HG03175 (cell line): ENCODE measurements at regions not wholly inside any gene's neighbourhood (a gene's known extent, or its start where the extent isn't known, plus 50 kb on each side); places are given as distances from the start of the nearest gene placed in this dataset.
A peak's percentile ranks its signal among the peaks of the same experiment; 100 is the strongest.

Experiments
- ATAC-seq: cut with Tn5 transposase; IDR thresholded peaks from one replicate; pipeline ENCODE4 v1.9.1; 2021; ENCODE audit warnings: mild to moderate bottlenecking, moderate library complexity; ENCODE audit not compliant: unreplicated experiment

DNA sequence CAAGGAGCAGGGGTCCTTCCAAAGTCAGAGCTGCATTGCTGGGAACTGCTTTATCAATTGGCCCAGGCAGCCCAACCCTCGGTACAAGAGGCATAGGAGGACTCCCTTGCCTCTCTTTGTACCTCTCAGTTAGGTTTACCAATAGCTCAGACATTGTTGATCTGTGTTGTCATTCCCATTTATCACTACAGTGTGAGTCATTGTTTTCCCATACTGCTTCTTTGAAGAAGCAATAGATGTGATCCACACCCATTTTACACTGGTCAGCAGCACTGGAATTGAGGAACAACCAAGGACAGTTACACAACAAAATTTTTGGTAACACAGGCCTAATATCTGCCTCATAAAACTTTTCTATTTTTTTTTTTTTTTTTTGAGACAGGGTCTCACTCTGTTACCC, 307.2 kb downstream of the SNX13 start:
- ATAC-seq: no peak

DNA sequence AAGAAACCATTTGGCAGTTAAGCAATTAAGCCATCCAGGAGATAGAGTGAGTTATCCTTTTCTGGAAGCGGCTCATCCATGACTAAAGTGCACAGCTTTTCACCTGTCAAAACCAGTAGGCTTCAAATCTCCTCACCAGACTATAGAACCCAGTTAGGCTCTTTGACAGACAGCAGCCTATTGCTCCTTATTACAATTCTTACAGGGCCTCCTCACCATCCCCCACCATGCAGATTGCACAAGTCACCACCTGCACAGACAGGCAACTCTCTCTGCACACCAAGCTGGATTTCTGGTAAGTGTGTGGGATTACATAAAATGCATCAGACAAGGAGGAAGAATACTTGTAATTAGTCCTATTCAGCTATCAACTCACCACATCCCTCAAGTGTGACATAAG, 301.6 kb downstream of the SNX13 start:
- no peak for ATAC-seq

DNA sequence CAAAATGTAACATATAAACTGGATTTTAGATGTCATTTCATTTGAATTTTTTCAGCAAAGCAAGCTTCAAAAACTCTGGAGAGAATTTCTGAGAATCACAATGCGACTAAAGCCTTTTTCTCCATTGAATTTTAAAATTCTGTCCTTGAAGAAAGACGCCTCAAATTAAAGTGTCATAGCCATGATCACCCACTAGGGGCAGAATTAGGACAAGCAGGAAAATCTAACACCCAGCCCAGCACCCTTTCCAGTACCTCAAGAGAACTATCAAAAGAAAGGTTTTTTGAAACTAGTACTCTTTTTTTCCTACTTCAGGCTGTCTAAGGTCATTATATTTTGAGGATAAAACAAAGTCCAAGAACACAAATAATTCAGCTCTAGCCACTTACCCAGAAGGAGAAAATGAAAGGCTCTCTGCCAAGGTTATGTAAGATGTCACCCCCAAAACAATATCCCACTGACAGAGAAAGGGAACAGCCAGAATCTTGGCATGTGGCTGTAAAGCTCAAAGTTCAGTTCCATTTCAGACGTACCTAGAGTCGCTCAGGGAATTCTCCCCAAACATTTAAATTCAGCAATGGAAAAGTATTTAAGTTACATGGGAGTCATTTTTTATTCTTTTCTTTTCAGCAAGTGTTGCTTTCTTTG, 299.4 kb downstream of the SNX13 start:
- peak; percentile 71 for ATAC-seq

DNA sequence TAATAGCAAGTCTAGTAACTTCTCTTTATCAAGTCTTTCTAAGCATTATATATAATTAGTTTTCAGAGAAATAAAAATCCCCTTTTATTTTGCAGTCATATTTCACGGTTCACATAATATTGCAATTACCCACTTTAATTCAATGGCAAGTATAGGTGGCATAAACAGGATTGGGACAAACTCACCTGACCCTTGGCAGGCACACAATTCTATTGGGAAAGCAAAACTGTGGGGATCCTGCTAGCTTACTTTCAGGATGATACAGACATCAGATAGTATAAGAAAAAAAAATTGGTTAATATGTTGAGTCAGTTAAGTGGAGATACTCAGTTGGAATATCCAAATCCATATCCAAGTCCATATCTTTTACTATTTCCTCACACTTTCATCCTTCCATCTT, 294.8 kb downstream of the SNX13 start:
- no peak for ATAC-seq

DNA sequence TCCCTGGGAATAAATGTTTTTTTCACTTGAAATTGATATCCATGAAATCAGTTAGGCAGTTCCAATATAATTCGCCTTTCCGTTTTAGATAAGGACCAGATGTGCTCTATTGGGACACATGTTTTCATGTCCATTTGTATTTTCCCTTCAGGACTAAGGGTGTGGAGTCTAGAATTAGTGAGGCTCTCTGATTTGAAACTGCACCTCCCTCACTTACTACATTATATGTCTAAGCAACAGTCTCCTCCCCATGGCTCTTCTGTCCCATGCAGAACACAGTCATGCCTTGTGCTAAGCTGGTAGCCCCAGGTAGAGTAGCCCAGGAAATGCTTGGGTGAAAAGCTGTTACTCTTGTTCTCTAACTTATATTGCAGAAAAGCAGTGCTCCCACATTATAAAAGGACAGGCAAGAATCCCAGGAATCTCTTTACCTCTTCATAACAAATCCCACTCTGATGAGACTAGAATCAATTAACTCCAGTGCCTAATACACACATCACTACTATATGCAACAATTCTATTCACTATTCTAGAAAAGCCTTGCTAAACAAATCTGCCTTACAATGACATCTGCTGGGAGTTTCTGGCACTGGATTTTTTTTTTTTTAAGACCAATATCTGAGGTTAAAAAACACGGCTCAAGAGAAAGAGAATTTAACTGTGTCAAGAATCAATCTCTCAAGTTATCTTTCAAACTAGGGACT, 293.9 kb downstream of the SNX13 start:
- no peak for ATAC-seq

DNA sequence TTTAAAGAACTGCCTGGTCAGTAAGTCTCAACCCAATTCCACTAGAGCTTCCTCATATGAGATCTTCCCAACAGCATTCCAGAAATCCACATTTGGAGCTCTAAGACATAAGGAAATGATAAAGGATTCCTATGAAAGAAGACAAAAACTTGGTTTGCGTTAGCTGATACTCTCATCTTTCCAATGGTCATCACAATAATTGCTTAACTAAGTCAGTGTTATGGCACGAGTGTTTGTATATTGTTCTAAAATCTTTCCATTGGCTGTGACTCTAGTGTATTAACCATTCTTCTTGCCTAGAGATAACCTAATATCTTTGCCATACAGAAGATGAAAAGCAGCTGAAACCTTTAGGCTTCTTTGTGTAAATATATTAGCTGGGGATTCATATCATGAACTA, 289.0 kb downstream of the SNX13 start:
- no peak for ATAC-seq

DNA sequence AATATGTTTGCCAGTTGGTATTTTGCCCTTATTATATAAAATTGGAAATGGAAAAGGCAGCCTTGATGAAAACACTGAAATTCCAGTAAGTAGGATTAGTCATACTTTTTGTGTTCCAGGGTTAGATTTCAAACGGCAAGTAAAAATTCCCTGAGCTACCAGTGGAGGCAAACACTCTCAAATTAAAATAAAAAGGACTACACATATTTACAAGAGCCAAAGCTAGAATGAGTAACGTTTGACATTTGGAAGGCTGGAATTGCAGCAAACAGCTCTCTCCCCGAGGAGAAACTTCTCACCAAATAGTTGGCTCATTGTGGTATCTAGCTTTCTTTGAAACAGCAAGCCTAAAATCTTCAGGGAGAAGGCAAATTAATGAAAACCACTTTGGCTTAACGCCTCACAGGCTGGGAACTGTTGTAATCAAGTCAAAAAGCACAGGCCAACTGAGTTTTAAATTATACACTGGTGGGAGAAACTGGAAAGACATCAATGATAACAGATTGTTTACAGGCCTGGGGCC, 288.4 kb downstream of the SNX13 start:
- ATAC-seq: no peak

DNA sequence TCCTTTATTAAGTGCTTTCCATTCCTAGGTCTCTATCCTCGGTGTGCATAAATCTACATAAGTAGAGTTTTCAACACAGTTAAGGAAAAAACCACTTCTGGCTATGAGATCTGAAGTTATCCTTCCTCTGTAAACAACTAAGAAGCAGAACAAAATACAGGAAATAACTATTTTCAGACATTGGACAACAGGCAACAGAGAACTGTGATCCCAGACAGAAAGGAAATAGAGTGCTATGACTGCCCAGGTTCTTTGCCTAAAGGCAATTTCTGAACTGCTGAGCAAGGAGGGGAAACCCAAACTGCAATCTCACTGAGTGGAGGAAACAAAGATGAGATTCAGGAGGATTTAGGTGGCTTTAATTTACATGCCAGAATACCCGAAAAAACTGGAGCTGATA, 285.4 kb downstream of the SNX13 start:
- no peak for ATAC-seq

DNA sequence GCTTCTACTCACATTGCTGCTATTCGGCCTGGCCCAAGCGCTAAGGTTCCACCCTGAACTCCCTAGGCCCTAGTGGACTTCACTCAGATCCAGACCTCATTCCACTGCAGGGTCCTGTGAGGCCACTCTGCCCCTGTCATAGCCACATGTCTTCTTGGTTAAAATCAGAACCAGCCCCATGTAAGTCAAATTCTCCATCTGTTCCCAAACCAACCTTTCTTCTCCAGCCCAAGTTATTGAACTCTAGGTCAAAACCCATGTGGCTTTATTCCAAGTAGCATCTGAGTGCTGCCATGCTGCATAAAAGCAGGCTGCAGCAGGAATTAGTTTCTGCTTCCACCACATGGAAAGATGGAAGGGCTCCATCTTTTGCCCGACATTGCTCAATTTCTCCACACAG, 281.2 kb downstream of the SNX13 start:
- no peak for ATAC-seq

DNA sequence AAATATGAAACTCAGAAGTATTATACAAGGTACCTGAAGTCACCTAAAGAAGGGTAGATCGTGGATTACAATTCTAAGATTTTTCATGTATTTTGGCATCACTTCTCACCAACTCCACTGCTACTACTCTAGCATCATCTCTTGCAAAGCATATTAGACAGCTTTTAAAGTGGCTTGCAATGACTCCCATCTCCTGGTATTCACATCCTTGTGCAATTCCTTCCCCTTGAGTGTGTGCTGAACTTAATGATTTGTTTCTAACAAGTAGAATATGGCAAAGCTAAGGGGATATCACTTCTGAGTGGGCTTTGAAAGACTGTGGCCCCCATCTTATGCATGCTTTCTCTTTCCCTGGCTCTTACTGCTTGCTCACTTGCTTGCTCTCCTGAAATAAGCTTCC, 280.2 kb downstream of the SNX13 start:
- no peak for ATAC-seq

DNA sequence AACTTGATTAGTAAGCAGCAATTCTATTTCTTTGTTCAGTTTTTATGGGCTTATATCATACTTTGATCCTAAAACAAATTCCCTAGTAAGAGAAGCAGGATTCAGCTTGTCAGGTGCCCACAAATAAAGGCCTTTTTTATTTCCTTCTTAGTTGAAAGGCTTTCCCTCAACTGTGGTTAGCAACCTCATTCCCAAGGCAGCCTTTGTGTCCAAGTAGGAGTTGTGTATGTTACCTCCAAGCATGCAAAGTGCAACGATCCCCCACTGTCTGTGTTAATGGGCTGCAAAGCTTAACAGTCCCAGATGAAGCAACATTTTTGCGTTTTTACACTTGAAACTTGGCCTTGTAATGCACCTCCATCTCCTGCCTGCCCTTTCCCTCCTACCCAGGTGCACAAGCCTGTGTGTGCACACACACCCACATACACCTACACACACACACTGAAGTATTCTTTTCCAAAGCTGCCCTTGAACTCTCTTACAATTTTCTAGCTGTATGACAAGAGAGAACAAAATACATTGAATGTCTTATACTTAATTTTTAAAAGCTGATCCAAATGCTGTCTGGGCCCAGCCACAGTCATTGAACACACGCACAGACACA, 278.2 kb downstream of the SNX13 start:
- no peak for ATAC-seq

DNA sequence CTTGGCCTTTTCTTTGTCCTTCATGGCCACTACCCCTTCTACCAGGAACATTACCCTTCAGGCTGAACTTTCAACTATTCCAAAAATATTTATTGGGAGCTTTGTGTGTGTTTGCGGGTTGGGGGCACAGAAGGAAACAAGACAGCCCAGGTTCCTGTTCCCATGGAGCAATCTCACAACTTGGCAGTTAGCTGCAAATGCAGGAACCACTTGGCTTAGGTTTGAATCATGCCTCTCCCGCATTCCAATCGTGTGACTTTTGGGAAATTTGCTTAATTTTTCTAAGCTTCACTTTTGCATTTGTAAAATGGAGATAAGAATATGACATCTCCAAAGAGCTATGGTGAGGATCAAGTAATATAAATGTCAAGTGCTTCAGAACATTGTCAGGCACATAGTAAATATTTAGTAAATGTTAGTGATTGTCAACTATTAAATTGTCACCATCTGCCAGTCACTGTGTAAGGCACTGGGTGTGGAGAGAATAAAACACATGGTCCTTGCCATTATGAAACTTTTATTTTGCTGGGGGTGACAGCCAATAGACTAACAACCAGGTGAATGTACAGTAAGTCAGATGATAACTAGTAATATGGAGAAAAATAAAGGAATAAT, 277.1 kb downstream of the SNX13 start:
- no peak for ATAC-seq

DNA sequence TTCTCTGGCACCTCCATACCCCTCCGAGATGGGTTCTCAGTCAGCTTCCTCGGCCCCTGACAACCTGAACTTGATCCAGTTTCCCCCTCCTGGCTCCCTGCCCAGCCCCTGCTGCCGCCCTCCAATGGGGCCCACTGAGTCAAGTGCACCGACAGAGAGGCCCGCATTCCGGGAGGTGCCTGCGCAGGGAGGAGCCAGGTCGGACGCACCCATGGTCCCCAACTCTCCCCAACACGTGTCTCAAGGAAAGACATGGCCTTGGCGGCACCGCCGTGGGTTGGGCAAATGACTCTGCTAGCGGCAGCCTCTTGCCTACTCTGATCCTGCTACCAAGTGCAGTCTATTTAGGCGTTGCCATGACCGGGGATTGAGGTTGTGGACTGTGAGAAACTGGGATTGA, 275.3 kb downstream of the SNX13 start:
- no peak for ATAC-seq

DNA sequence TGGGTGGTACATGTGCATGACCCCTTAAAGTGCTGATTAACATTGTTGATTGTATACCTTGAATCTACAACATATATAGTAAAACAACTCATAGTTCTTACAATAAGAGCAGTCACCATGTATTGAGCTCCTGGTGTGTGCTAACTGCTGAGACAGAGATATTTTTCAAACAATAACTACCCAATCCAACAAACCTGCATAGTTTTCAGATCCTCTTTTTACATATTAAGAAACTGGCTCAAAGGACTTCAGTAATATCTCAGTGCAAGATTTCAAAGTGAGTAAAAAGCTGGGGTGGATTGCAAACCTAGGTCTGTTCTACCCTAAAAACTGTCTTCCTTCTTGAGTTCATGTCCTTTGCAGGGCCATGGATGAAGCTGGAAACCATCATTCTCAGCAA, 272.2 kb downstream of the SNX13 start:
- peak; percentile 51 for ATAC-seq

DNA sequence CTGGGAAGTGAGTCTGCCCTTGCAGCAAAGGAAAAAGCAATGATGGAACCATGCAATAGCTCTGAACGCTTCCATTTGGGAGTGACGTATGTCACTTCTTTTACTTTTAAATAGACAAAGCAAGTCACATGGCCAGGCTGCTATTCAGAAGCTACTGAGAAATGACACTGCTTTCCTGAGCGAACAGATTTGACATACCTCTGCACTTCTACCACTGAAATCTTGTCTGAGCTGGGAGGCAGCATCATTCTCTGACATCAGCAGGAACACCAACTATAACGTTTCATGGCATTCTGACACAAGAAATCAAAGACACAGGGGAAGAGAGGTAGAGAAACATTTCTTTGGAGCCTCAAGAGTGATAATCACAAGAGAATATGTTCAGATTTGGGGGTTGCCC, 271.1 kb downstream of the SNX13 start:
- ATAC-seq: no peak

DNA sequence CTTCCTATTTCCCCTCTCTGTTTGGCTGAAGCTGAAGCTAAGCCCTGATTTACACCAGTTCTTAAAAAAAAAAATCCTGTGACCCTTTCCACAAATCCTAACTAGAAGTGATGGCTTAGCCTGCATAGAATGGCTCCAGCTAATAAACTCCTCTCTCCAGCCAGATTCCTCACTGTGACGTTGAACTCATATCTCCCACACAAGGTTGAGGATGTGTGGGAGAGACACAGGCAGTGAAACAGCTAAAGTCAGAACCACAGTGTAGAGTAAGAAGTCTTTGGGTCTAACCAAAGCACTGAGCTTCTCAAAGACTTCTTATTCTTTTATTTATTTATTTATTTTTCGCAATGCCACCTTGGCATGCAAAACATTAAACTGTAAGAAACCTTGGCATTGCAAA, 268.3 kb downstream of the SNX13 start:
- no peak for ATAC-seq

DNA sequence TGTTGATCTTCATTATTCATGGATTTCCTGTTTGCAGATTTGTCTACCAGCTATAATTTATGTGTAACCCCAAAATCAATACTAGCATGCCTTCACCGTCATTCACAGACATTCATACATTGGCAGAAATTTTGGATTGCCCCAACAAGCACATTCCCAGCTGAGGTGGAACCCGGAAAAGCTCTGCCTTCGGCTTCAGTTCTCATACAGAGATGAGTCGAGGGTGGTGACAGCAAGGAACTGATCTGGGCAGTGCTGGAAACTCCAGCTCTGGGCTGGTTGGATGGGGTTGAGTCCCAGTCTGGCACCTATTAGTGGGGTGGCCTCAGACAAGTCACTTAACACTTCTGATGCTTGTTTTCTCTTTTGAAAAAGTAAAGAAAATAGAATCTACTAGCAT, 267.5 kb downstream of the SNX13 start:
- ATAC-seq: no peak

DNA sequence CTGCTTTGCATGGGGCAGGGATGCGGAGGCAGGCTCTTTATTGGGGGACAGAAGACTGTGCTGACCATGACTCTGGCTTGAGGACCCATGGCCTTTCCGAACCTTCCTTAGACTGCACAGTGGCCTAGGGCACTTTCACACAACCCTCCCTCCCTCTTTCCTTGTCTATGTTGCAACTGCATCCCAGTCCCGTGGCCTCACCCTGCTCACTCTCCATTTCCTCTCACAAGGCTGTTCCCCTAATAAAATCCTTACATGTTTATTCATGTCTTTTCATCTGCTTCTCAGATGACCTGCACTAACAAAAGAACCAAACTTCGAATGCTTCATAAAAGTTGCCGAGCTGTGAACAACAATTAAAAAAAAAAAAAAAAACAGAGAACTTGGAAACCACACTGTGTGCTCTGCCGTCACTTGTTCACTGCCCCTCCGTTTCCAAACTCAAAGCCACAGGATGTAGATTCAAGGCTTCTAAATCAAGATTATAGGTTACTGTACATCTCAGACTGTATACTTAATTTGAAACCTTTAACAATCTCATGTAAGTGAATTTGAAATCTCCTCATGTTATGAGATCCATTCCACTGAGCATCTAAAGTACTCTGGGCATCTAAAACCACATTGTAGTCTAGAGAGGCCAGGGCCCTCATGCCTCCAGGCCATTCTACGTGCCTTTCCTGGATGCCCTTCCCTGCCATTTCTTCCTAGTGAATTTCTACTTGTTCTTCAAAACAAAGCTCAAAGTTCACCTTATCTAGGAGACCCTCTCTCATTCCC, 265.9 kb downstream of the SNX13 start:
- no peak for ATAC-seq

DNA sequence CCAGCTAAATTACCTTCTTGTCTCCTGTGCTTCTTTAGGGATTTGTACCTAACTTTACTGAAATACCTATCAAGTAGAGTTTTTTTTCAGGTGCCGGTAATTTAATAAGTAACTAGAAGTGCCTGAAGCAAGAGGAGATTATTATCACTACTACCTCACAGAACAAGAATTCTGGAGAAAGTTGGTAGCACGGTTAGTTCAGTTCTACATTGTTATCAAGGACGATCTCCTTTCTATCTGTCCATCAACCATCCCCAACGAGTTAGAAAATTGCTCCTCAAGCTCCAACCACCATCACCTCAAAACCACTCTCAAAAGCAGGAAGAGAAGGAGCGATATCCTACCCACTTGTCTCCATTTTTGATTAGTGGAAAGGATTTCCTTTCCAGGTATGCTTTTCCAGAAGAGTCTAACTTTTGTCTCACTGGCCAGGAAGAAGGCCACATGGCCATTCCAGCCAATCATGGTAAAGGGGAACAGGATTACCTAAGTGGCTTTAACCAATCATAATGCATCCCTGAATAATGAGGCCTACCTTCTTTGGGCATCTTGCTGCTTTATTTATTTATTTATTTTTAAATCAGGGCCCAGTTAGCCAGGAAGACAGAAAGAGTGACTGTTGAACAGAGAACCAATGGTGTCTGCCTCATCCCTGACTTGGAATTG, 265.2 kb downstream of the SNX13 start:
- ATAC-seq: no peak

DNA sequence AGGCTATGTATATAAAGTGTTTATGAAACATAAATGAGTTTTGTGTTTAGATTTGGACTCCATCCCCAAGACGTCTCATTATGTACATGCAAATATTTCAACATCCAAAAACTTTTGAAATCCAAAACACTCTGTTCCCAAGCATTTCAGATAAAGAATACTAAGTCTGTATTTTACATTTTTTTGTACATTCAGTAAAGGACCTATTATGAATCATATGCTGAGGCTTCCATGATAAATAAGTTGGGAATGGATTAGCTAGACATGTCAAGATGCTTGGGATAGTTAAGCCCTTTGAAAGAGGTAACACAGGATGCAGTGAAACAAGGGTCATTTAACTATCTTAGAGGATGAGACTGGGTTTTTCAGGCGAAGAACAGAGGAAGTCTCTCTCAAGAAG, 262.9 kb downstream of the SNX13 start:
- no peak for ATAC-seq

DNA sequence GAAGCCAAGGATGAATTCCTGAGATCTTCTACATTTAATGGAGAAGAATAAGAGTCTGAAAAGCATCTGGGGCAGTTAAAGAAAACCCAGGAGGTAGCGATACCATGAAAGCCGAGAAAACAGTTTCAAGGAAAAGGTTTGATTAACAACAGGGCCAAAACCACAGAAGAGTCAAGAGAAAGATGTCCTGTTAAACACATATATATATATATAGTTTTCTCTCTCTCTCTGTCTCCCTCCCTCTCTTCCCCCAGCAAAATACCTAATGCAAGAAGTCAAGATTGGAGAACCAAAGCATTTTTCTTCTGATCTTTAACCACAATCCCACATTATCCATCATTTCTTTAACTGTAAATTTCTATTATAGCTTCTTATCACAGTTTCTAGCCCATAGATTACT, 261.4 kb downstream of the SNX13 start:
- no peak for ATAC-seq
